SJSA1 (cell line): ENCODE measurements at regions not wholly inside any gene's neighbourhood (a gene's known extent, or its start where the extent isn't known, plus 50 kb on each side); places are given as distances from the start of the nearest gene placed in this dataset.

ENCODE experiments used
- DNase-seq, 2 experiments: peaks; one replicate each; pipeline ENCODE4 v3.0.0-alpha.2; 2015 to 2020; ENCODE audit warnings: low spot score in 2 of 2, low read depth in 1 of 2
- H3K27ac ChIP-seq: fragments of 250-450 bp; sonication (Bioruptor Pico); 2 replicates; pipeline ENCODE4 v1.5.1; 2020; ENCODE audit warnings: mild to moderate bottlenecking, moderate library complexity
- H3K27me3 ChIP-seq: fragments of 250-450 bp; sonication (Bioruptor Pico); replicated peaks from 2 replicates; pipeline ENCODE4 v1.5.1; 2020; ENCODE audit warnings: mild to moderate bottlenecking, moderate library complexity
- H3K36me3 ChIP-seq: fragments of 250-450 bp; sonication (Bioruptor Pico); 2 replicates; pipeline ENCODE4 v1.5.1; 2020; ENCODE audit warnings: mild to moderate bottlenecking
- H3K4me1 ChIP-seq: fragments of 250-450 bp; sonication (Bioruptor Pico); replicated peaks from 2 replicates; pipeline ENCODE4 v1.6.1; 2021; ENCODE audit warnings: mild to moderate bottlenecking
- H3K4me3 ChIP-seq: fragments of 250-450 bp; sonication (Bioruptor Pico); 2 replicates; pipeline ENCODE4 v1.5.1; 2020; ENCODE audit warnings: mild to moderate bottlenecking
- H3K9me3 ChIP-seq: fragments of 250-450 bp; sonication (Bioruptor Pico); replicated peaks from 2 replicates; pipeline ENCODE4 v1.5.1; 2020; ENCODE audit warnings: mild to moderate bottlenecking

GRCh38 chr5:124059200-124059599 is 547.2 kb downstream of the CSNK1G3 start:
- no peak overlapping the region for H3K4me3 ChIP-seq
- H3K27ac ChIP-seq = no peak overlapping the region
- no peaks in the 10 kb centered on the region for H3K36me3 ChIP-seq
- no peaks in the 10 kb centered on the region; the same call in 1 of the 2 replicates for H3K9me3 ChIP-seq
- DNase-seq = no peak
- no peaks in the 10 kb centered on the region for H3K4me1 ChIP-seq
- H3K27me3 ChIP-seq = no peaks in the 10 kb centered on the region

- no peak overlapping the region for H3K4me3 ChIP-seq
- no peak overlapping the region for H3K27ac ChIP-seq
- no peak for DNase-seq
- H3K9me3 ChIP-seq = no peaks in the 10 kb centered on the region
- H3K4me1 ChIP-seq = peaks cover 5% of the 10 kb centered on the region
- H3K36me3 ChIP-seq = no peaks in the 10 kb centered on the region
- H3K27me3 ChIP-seq = no peaks in the 10 kb centered on the region
These were observed 545.8 kb downstream of the CSNK1G3 start for GRCh38 chr5:124057724-124058231.

DNA sequence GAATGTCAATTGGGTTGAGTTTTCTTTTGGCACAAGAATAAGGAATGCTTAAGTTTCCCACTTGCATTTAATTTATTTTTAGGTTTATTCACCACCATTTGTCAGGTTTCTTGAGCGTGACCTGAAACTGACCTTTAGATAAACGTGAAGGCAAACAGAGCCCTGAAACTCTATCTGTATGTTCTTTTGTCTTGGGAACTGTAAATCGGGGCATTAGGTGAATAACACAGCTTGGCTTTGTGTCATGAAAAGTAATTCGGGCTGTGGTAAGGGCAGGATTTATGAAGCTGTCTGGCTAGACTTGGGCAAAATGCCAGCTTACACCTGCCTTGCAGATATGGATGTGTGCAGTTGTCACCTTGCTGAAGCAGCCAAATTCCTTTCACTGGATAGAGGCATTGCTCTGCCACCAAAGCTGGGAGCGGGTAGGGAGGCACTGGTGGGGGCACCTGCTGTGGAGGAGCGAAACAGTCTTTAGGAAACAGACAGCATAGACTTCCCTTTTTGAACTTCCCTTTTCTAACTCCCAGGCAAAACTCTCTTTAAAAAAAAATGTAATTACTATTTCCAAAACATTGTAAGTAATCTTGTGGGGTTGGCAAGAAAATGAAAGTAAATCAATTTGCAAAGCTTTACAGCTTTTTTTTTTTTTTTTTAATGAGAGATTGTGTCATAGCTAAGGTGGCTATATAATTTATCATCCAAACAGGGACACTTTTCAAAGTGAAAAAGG is 545.2 kb downstream of the CSNK1G3 start:
- Histone ChIP-seq H3K27ac (no peak overlapping the region), H3K36me3 (no peaks in the 10 kb centered on the region), H3K4me3 (no peak overlapping the region), H3K4me1 (peaks cover 5% of the 10 kb centered on the region), H3K9me3 (no peaks in the 10 kb centered on the region), H3K27me3 (no peaks in the 10 kb centered on the region)
- DNase-seq = no peak

DNA sequence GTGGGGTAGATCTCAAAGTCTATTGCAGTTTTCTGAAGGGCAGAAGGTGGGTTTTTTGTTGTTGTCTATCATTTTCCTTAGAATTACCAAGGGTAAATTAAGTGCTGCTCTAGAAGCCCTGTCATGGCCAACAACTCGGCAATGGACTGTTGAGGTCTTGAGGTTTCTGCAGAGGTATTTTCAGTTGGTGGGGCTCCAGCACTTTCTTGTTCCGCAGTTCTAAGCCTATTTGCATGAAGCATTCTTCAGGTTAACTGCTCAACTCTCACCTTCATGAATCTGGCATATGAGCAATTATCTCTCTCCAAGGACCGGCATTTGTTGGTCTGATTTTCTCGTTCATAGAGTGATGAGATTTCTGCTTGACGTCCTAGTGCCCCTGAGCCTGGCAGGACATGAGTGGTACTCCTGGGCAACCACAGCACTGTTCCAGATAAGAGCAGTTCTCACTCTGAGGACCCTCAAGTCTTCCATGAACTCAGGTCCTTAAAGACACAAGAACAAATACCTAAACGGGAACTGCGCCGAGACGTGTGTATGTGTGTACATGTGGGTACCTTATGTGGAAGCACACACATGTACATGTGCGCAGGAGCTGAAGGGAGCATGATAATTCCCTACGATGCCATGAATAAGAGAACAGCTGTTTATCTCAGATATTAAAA is 544.5 kb downstream of the CSNK1G3 start:
- H3K4me1 ChIP-seq = peaks cover 5% of the 10 kb centered on the region
- no peaks in the 10 kb centered on the region for H3K27me3 ChIP-seq
- no peaks in the 10 kb centered on the region for H3K36me3 ChIP-seq
- H3K27ac ChIP-seq = no peak overlapping the region
- no peak overlapping the region for H3K4me3 ChIP-seq
- no peaks in the 10 kb centered on the region for H3K9me3 ChIP-seq
- DNase-seq = no peak

DNA sequence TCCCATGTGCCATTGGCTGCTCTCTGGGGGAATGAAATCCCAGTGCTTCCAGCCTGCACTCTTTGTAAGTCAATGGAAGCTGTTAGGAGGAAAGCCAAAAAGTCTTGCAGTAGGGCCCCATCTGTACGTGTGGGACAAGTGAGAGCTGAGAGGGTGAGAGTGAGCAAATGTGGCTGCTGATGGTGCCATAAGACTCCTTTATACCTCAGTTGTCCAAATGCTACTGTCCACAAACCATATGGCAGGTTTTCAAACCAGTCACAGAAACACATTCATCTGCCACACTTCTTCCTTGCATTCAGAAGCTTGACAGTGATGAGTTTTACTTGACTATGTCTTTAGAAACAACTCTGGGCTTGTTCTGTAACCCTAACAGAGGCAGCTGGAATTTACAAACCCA is 543.8 kb downstream of the CSNK1G3 start:
- no peak overlapping the region for H3K4me3 ChIP-seq
- H3K27ac ChIP-seq = no peak overlapping the region
- H3K27me3 ChIP-seq = no peaks in the 10 kb centered on the region
- no peaks in the 10 kb centered on the region for H3K9me3 ChIP-seq
- H3K4me1 ChIP-seq = peaks cover 5% of the 10 kb centered on the region
- H3K36me3 ChIP-seq = no peaks in the 10 kb centered on the region
- no peak for DNase-seq

GRCh38 chr5:124054564-124054963 is 542.6 kb downstream of the CSNK1G3 start:
- Histone ChIP-seq H3K4me1 (peaks cover 5% of the 10 kb centered on the region), H3K27me3 (no peaks in the 10 kb centered on the region), H3K27ac (no peak overlapping the region), H3K4me3 (no peak overlapping the region), H3K36me3 (no peaks in the 10 kb centered on the region), H3K9me3 (no peaks in the 10 kb centered on the region)
- no peak for DNase-seq

DNA sequence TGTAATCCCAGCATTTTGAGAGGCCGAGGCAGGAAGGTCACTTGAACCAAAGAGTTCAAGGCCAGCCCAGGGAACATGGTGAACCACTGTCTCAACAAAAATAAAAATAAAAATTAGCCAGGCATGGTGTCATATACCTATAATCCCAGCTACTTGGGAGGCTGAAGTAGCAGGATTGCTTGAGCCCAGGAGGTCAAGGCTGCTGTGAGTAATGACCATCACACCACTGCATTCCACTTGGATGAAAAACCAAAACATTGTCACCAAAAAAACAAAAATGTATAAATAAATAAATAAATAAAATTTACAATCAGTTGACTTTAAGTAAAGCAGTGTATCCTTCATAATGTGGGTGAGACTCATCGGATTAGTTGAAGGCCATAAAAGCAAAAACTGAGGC is 541.4 kb downstream of the CSNK1G3 start:
- no peak overlapping the region for H3K4me3 ChIP-seq
- no peaks in the 10 kb centered on the region for H3K27me3 ChIP-seq
- H3K27ac ChIP-seq = no peak overlapping the region
- no peaks in the 10 kb centered on the region for H3K36me3 ChIP-seq
- no peaks in the 10 kb centered on the region for H3K9me3 ChIP-seq
- peaks cover 5% of the 10 kb centered on the region for H3K4me1 ChIP-seq
- peak; percentile 55 for DNase-seq

GRCh38 chr5:124052201-124052600 is 540.2 kb downstream of the CSNK1G3 start:
- no peak overlapping the region for H3K27ac ChIP-seq
- no peaks in the 10 kb centered on the region for H3K9me3 ChIP-seq
- no peak for DNase-seq
- peaks cover 5% of the 10 kb centered on the region for H3K4me1 ChIP-seq
- H3K36me3 ChIP-seq = no peaks in the 10 kb centered on the region
- no peak overlapping the region for H3K4me3 ChIP-seq
- no peaks in the 10 kb centered on the region for H3K27me3 ChIP-seq

- Histone ChIP-seq H3K27me3 (no peaks in the 10 kb centered on the region), H3K4me1 (peaks cover 5% of the 10 kb centered on the region), H3K9me3 (no peaks in the 10 kb centered on the region), H3K36me3 (no peaks in the 10 kb centered on the region), H3K27ac (no peak overlapping the region), H3K4me3 (no peak overlapping the region)
- DNase-seq = no peak
These were observed 538.3 kb downstream of the CSNK1G3 start for GRCh38 chr5:124050120-124050770.

GRCh38 chr5:124045412-124045811 is 533.4 kb downstream of the CSNK1G3 start:
- Histone ChIP-seq H3K36me3 (no peaks in the 10 kb centered on the region), H3K9me3 (no peaks in the 10 kb centered on the region), H3K4me3 (no peak overlapping the region), H3K27me3 (no peaks in the 10 kb centered on the region), H3K4me1 (no peaks in the 10 kb centered on the region), H3K27ac (no peak overlapping the region)
- no peak for DNase-seq

- no peaks in the 10 kb centered on the region for H3K36me3 ChIP-seq
- H3K27me3 ChIP-seq = no peaks in the 10 kb centered on the region
- H3K4me3 ChIP-seq = no peak overlapping the region
- no peaks in the 10 kb centered on the region for H3K9me3 ChIP-seq
- H3K27ac ChIP-seq = no peak overlapping the region
- no peak for DNase-seq
- no peaks in the 10 kb centered on the region for H3K4me1 ChIP-seq
These were observed 532.6 kb downstream of the CSNK1G3 start for GRCh38 chr5:124044613-124045012.

- Histone ChIP-seq H3K9me3 (no peaks in the 10 kb centered on the region), H3K27ac (no peak overlapping the region), H3K4me3 (no peak overlapping the region), H3K36me3 (no peaks in the 10 kb centered on the region), H3K27me3 (no peaks in the 10 kb centered on the region), H3K4me1 (no peaks in the 10 kb centered on the region)
- DNase-seq = no peak
These were observed 531.5 kb downstream of the CSNK1G3 start for GRCh38 chr5:124043456-124043855.

GRCh38 chr5:124040799-124041198 is 528.8 kb downstream of the CSNK1G3 start:
- DNase-seq = no peak
- no peaks in the 10 kb centered on the region for H3K36me3 ChIP-seq
- H3K27me3 ChIP-seq = no peaks in the 10 kb centered on the region
- no peaks in the 10 kb centered on the region for H3K9me3 ChIP-seq
- no peak overlapping the region for H3K4me3 ChIP-seq
- no peaks in the 10 kb centered on the region for H3K4me1 ChIP-seq
- H3K27ac ChIP-seq = no peak overlapping the region

- no peaks in the 10 kb centered on the region for H3K27me3 ChIP-seq
- H3K27ac ChIP-seq = no peak overlapping the region
- no peaks in the 10 kb centered on the region for H3K4me1 ChIP-seq
- no peaks in the 10 kb centered on the region for H3K36me3 ChIP-seq
- H3K9me3 ChIP-seq = no peaks in the 10 kb centered on the region
- no peak overlapping the region for H3K4me3 ChIP-seq
- no peak for DNase-seq
These were observed 527.4 kb downstream of the CSNK1G3 start for GRCh38 chr5:124039410-124039809.
